ENCODE measurements at regions not wholly inside any gene's neighbourhood (a gene's known extent, or its start where the extent isn't known, plus 50 kb on each side); places are given as distances from the start of the nearest gene placed in this dataset.

DNA sequence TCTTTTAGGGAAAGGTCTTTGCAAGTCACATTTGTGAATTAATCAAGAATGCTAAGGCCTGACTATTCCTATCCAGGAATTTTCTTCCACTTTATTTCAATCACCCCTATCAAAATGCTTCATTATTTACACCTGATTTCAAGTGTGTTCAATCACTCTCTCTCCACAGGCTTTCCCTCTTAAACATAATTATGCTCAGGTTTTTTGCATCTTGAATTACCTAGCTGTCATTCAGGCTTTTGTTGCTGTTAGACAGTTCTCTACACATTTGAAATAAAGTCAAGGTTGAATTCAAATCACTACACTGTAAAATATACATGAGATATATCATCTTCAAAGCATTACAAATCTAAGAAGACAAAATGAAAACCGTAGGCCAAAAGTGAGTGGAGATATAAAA lies 941.3 kb upstream of the SLITRK1 start:
- TF ChIP-seq, protein P1, sequence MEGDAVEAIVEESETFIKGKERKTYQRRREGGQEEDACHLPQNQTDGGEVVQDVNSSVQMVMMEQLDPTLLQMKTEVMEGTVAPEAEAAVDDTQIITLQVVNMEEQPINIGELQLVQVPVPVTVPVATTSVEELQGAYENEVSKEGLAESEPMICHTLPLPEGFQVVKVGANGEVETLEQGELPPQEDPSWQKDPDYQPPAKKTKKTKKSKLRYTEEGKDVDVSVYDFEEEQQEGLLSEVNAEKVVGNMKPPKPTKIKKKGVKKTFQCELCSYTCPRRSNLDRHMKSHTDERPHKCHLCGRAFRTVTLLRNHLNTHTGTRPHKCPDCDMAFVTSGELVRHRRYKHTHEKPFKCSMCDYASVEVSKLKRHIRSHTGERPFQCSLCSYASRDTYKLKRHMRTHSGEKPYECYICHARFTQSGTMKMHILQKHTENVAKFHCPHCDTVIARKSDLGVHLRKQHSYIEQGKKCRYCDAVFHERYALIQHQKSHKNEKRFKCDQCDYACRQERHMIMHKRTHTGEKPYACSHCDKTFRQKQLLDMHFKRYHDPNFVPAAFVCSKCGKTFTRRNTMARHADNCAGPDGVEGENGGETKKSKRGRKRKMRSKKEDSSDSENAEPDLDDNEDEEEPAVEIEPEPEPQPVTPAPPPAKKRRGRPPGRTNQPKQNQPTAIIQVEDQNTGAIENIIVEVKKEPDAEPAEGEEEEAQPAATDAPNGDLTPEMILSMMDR (IDR thresholded peaks at IDR 0.05), result no peak
- no peak for TF ChIP-seq POLR2A (IDR thresholded peaks at IDR 0.05)

All from tibial nerve (tissue), 3 donors.